H1 (cell line): ENCODE measurements at regions not wholly inside any gene's neighbourhood (a gene's known extent, or its start where the extent isn't known, plus 50 kb on each side); places are given as distances from the start of the nearest gene placed in this dataset.

ENCODE experiments used
- CTCF ChIA-PET: fragments of 300-600 bp; sonication (Branson Sonifier 250); formaldehyde crosslinking; loops from one replicate; lab custom pipeline; 2021; ENCODE audit not compliant: partially characterized antibody; lab: Charles Lee
- POLR2A ChIA-PET: fragments of 300-600 bp; sonication (Branson Sonifier 250); formaldehyde crosslinking; loops from one replicate; lab custom pipeline; 2021; ENCODE audit warnings: inconsistent platforms; ENCODE audit not compliant: partially characterized antibody; lab: Charles Lee
- DNase-seq, 2 experiments: peaks; one replicate each; pipeline versions ENCODE4 v3.0.0 to v3.0.0-alpha.2; 2010 to 2022; ENCODE audit warnings: low spot score in 2 of 2, low read depth in 1 of 2, mixed read lengths in 1 of 2
- FAIRE-seq: peaks from 2 replicates; lab custom pipeline; 2011; peaks lifted over from hg19 to GRCh38; lab: Jason Lieb, UNC
- H2AFZ ChIP-seq: 2 replicates; pipeline ENCODE4 v1.8.1; 2012; ENCODE audit warnings: low read length, inconsistent platforms
- H2AK5ac ChIP-seq: 2 replicates; pipeline ENCODE4 v1.6.1; 2013; ENCODE audit warnings: low read depth, low read length
- H2BK120ac ChIP-seq: replicated peaks from 2 replicates; pipeline ENCODE3; 2013; ENCODE audit warnings: low read depth, low read length, inconsistent platforms
- H2BK12ac ChIP-seq: 2 replicates; pipeline ENCODE4 v1.6.1; 2013; ENCODE audit warnings: low read depth, low read length
- H2BK15ac ChIP-seq: 2 replicates; pipeline ENCODE4 v1.6.1; 2013; ENCODE audit warnings: low read length
- H2BK20ac ChIP-seq: 2 replicates; pipeline ENCODE4 v1.6.1; 2013; ENCODE audit warnings: low read length
- H2BK5ac ChIP-seq: 2 replicates; pipeline ENCODE4 v1.6.1; 2013; ENCODE audit warnings: low read depth, low read length
- H3K14ac ChIP-seq: 2 replicates; pipeline ENCODE4 v1.6.1; 2013; ENCODE audit warnings: inconsistent platforms; ENCODE audit not compliant: insufficient read length
- H3K18ac ChIP-seq: 2 replicates; pipeline ENCODE4 v1.6.1; 2013; ENCODE audit warnings: low read length; ENCODE audit errors: extremely low read depth
- H3K23ac ChIP-seq: 2 replicates; pipeline ENCODE4 v1.6.1; 2013; ENCODE audit warnings: inconsistent platforms; ENCODE audit not compliant: insufficient read length
- H3K23me2 ChIP-seq: 2 replicates; pipeline ENCODE4 v1.6.1; 2013; ENCODE audit warnings: low read depth, low read length
- H3K27ac ChIP-seq: 2 replicates; pipeline ENCODE4 v1.6.1; 2011; ENCODE audit warnings: low read depth, low read length, inconsistent platforms
- H3K27me3 ChIP-seq, 4 experiments: replicated peaks in 1 of 4; 1 replicate in 1 of 4; 2 replicates in 3 of 4; pipeline versions ENCODE4 v1.6.1 to v1.8.1; 2011 to 2013; ENCODE audit warnings: low read length in 3 of 4, mild to moderate bottlenecking in 3 of 4, inconsistent platforms in 2 of 4, mixed read lengths in 2 of 4, moderate library complexity in 1 of 4; ENCODE audit not compliant: control insufficient read depth in 3 of 4, insufficient read depth in 3 of 4; ENCODE audit errors: extremely low read depth in 1 of 4
- H3K36me3 ChIP-seq, 4 experiments: 2 replicates each; pipeline versions ENCODE4 v1.6.1 to v1.8.1; 2011 to 2013; ENCODE audit warnings: mild to moderate bottlenecking in 4 of 4, low read length in 3 of 4, moderate library complexity in 2 of 4, control low read depth in 1 of 4, inconsistent platforms in 1 of 4; ENCODE audit not compliant: insufficient read depth in 4 of 4, control insufficient read depth in 2 of 4
- H3K4ac ChIP-seq: replicated peaks from 2 replicates; pipeline ENCODE3; 2013; ENCODE audit warnings: low read length, low read depth, mixed read lengths, inconsistent platforms; ENCODE audit not compliant: insufficient read length
- H3K4me1 ChIP-seq, 4 experiments: replicated peaks in 1 of 4; 1 replicate in 1 of 4; 2 replicates in 3 of 4; pipeline versions ENCODE4 v1.6.1 to v1.8.1; 2011 to 2013; ENCODE audit warnings: low read length in 3 of 4, inconsistent platforms in 2 of 4, mixed read lengths in 1 of 4; ENCODE audit not compliant: insufficient read depth in 4 of 4, control insufficient read depth in 3 of 4
- H3K4me2 ChIP-seq, 2 experiments: 2 replicates each; pipeline versions ENCODE4 v1.6.1 to v1.8.1; 2011 to 2013; ENCODE audit warnings: low read depth in 2 of 2, low read length in 2 of 2, control low read depth in 1 of 2, inconsistent platforms in 1 of 2, mild to moderate bottlenecking in 1 of 2; ENCODE audit not compliant: insufficient read depth in 1 of 2
- H3K4me3 ChIP-seq, 4 experiments: fragments of 200-600, 300-600 bp in 1 of 4; sonication (generic), shearing (Covaris generic), sonication (Bioruptor Twin) in 1 of 4; 2 replicates each; pipeline versions ENCODE4 v1.5.1 to v1.8.1; 2011 to 2016; ENCODE audit warnings: low read length in 4 of 4, low read depth in 3 of 4, control low read depth in 2 of 4, inconsistent platforms in 2 of 4, mild to moderate bottlenecking in 2 of 4, mixed read lengths in 1 of 4, moderate library complexity in 1 of 4; ENCODE audit not compliant: insufficient read depth in 2 of 4; ENCODE audit errors: extremely low read depth in 1 of 4
- H3K56ac ChIP-seq: replicated peaks from 2 replicates; pipeline ENCODE3; 2013; ENCODE audit warnings: low read depth, mild to moderate bottlenecking, mixed read lengths, low read length, inconsistent platforms; ENCODE audit not compliant: insufficient read length
- H3K79me1 ChIP-seq: 2 replicates; pipeline ENCODE4 v1.6.1; 2013; ENCODE audit warnings: low read depth, low read length, control low read depth
- H3K79me2 ChIP-seq, 2 experiments: 2 replicates each; pipeline versions ENCODE4 v1.6.1 to v1.8.1; 2012 to 2013; ENCODE audit warnings: low read length in 2 of 2, mild to moderate bottlenecking in 2 of 2, inconsistent platforms in 1 of 2; ENCODE audit not compliant: insufficient read depth in 2 of 2, control insufficient read depth in 1 of 2
- H3K9ac ChIP-seq, 4 experiments: replicated peaks in 1 of 4; 1 replicate in 1 of 4; 2 replicates in 3 of 4; pipeline versions ENCODE4 v1.6.1 to v1.8.1; 2011 to 2013; ENCODE audit warnings: low read depth in 3 of 4, low read length in 3 of 4, control low read depth in 2 of 4, mild to moderate bottlenecking in 2 of 4, moderate library complexity in 2 of 4, inconsistent platforms in 1 of 4; ENCODE audit errors: extremely low read depth in 1 of 4
- H3K9me3 ChIP-seq, 2 experiments: 2 replicates each; pipeline versions ENCODE4 v1.6.1 to v1.8.1; 2012 to 2013; ENCODE audit warnings: mild to moderate bottlenecking in 2 of 2, moderate library complexity in 2 of 2, control low read depth in 1 of 2, inconsistent platforms in 1 of 2, low read depth in 1 of 2, low read length in 1 of 2, mixed read lengths in 1 of 2; ENCODE audit not compliant: insufficient read depth in 2 of 2
- H4K20me1 ChIP-seq, 2 experiments: replicated peaks in 1 of 2; 2 replicates each; pipeline versions ENCODE3 to v1.8.1; 2011 to 2013; ENCODE audit warnings: inconsistent platforms in 2 of 2, low read length in 2 of 2, mild to moderate bottlenecking in 1 of 2; ENCODE audit not compliant: insufficient read depth in 2 of 2, control insufficient read depth in 1 of 2
- H4K5ac ChIP-seq: 2 replicates; pipeline ENCODE4 v1.6.1; 2013; ENCODE audit warnings: low read length, low read depth, mixed read lengths, inconsistent platforms; ENCODE audit not compliant: insufficient read length
- H4K8ac ChIP-seq: 2 replicates; pipeline ENCODE4 v1.8.0; 2013; ENCODE audit warnings: mild to moderate bottlenecking, moderate library complexity, low read length, inconsistent platforms; ENCODE audit not compliant: insufficient read depth; ENCODE audit errors: extremely low read depth
- H4K91ac ChIP-seq: replicated peaks from 2 replicates; pipeline ENCODE3; 2013; ENCODE audit warnings: low read length, mixed read lengths, inconsistent platforms; ENCODE audit not compliant: insufficient read length
- ASH2L ChIP-seq: fragments of 200-600, 300-600 bp; sonication (generic); IDR thresholded peaks from one replicate; pipeline ENCODE4 v1.7.1; 2017; ENCODE audit warnings: low read length
- BRCA1 ChIP-seq: IDR thresholded peaks from 2 replicates; pipeline ENCODE4 v1.6.1; 2012; ENCODE audit warnings: low read depth, low read length, improper control_type of control experiment
- CHD2 ChIP-seq: IDR thresholded peaks from 2 replicates; pipeline ENCODE4 v1.6.1; 2012; ENCODE audit warnings: low read length, improper control_type of control experiment
- EGR1 ChIP-seq: IDR thresholded peaks from 2 replicates; pipeline ENCODE4 v1.6.1; 2011; ENCODE audit warnings: low read depth, low read length, borderline replicate concordance
- EZH2 ChIP-seq: fragments of 200-600 bp; sonication (generic); IDR thresholded peaks from 2 replicates; pipeline ENCODE4 v1.7.1; 2012; ENCODE audit warnings: low read depth, mild to moderate bottlenecking, moderate library complexity, low read length, inconsistent platforms; ENCODE audit not compliant: severe bottlenecking
- FOSL1 ChIP-seq: IDR thresholded peaks from 2 replicates; pipeline ENCODE4 v1.6.1; 2011; ENCODE audit warnings: mild to moderate bottlenecking, low read depth, low read length, moderate library complexity; ENCODE audit not compliant: insufficient read depth
- POLR2A ChIP-seq, 2 experiments: IDR thresholded peaks; 1 replicate in 1 of 2; 2 replicates in 1 of 2; pipeline ENCODE4 v1.6.1; 2011; ENCODE audit warnings: low read depth in 2 of 2, low read length in 2 of 2, mild to moderate bottlenecking in 2 of 2; ENCODE audit errors: control extremely low read depth in 1 of 2
- POU5F1 ChIP-seq: IDR thresholded peaks from 2 replicates; pipeline ENCODE4 v1.6.1; 2011; ENCODE audit warnings: low read depth, mild to moderate bottlenecking, low read length, moderate library complexity
- RBBP5 ChIP-seq: IDR thresholded peaks from 2 replicates; pipeline ENCODE4 v1.7.1; 2012; ENCODE audit warnings: low read depth, mild to moderate bottlenecking, inconsistent platforms, low read length, moderate library complexity, borderline replicate concordance
- RFX5 ChIP-seq: IDR thresholded peaks from 2 replicates; pipeline ENCODE4 v1.6.1; 2011; ENCODE audit warnings: low read depth, low read length, improper control_type of control experiment, borderline replicate concordance
- SRF ChIP-seq: IDR thresholded peaks from 2 replicates; pipeline ENCODE4 v1.6.1; 2011; ENCODE audit warnings: mild to moderate bottlenecking, low read depth, low read length, moderate library complexity
- SUZ12 ChIP-seq: fragments of 200-600 bp; sonication (generic); IDR thresholded peaks from 2 replicates; pipeline ENCODE4 v1.6.1; 2012; ENCODE audit warnings: mild to moderate bottlenecking, inconsistent platforms, low read length, moderate library complexity, mixed read lengths
- WGBS, 2 experiments: shearing (Covaris generic) in 1 of 2; methylation state at CpG; one replicate each; pipeline versions ENCODE4 v1.1.6 to v1.1.7; 2013 to 2015; ENCODE audit warnings: low lambda C conversion rate in 2 of 2, mixed read lengths in 2 of 2, inconsistent platforms in 1 of 2, low coverage in 1 of 2, missing lambda C conversion rate in 1 of 2; ENCODE audit not compliant: insufficient replicate concordance in 2 of 2, insufficient coverage in 1 of 2, insufficient read length in 1 of 2; ENCODE audit errors: extremely low coverage in 1 of 2, missing lambda C conversion rate in 1 of 2; 5-methylcytosine and 5-hydroxymethylcytosine counted together

GRCh38 chr13:50334944-50335343 lies 319.7 kb downstream of the KCNRG start:
- Histone ChIP-seq H3K79me1 (no peaks in the 10 kb centered on the region), H2BK20ac (no peak overlapping the region), H4K5ac (no peak overlapping the region), H3K4ac (no peak overlapping the region), H3K23me2 (no peaks in the 10 kb centered on the region), H3K4me2 (no peak overlapping the region), H3K9ac (no peak overlapping the region), H3K4me1 (peaks cover 0 to 6% (median 2%) of the 10 kb centered on the region in 4 experiments; a peak in 3 of 7 replicates), H3K14ac (no peak overlapping the region), H3K9me3 (no peaks in the 10 kb centered on the region), H3K56ac (no peak overlapping the region), H3K27ac (no peak overlapping the region), H3K23ac (no peak overlapping the region), H4K91ac (no peak overlapping the region), H2BK12ac (no peak overlapping the region), H3K79me2 (no peaks in the 10 kb centered on the region), H2AK5ac (no peak overlapping the region), H2BK120ac (no peak overlapping the region), H2AFZ (no peak overlapping the region), H2BK5ac (no peak overlapping the region), H4K8ac (no peak overlapping the region), H3K18ac (no peak overlapping the region), H4K20me1 (no peaks in the 10 kb centered on the region), H2BK15ac (no peak overlapping the region), H3K27me3 (no peaks in the 10 kb centered on the region), H3K36me3 (no peaks in the 10 kb centered on the region), H3K4me3 (no peak overlapping the region)
- POLR2A ChIA-PET = no interaction called here
- CTCF ChIA-PET = interaction anchor here (0.7 to 1.5 kb wide), 4 partner anchors 10 to 227 kb away, joined by 3 to 4 read pairs (median 4); no protein-coding TSS in a partner anchor
- FAIRE-seq = no peak
- no peak for DNase-seq
- 88% methylated on average over 5 of the region's 5 CpGs; no CpG with 5 or more reads in 1 of the 2 experiments for WGBS, 2 experiments
- no peak for TF ChIP-seq FOSL1
- TF ChIP-seq EGR1 = no peak
- no peak for TF ChIP-seq POLR2A (IDR thresholded peaks at IDR 0.05; ENCODE audit: control extremely low read depth in 1 of 2, low read depth in 2 of 2, low read length in 2 of 2)
- no peak for TF ChIP-seq CHD2
- TF ChIP-seq ASH2L = no peak
- no peak for TF ChIP-seq SUZ12
- TF ChIP-seq EZH2 = no peak
- TF ChIP-seq BRCA1 = no peak
- no peak for TF ChIP-seq RFX5
- TF ChIP-seq RBBP5 = no peak
- TF ChIP-seq POU5F1 = no peak
- TF ChIP-seq SRF = no peak
